Spleen (tissue), 11 donors: ENCODE measurements at regions not wholly inside any gene's neighbourhood (a gene's known extent, or its start where the extent isn't known, plus 50 kb on each side); places are given as distances from the start of the nearest gene placed in this dataset.

Experiments used
- DNase-seq: peaks from one replicate; pipeline ENCODE4 v3.0.0-alpha.2; 2020
- H3K27ac ChIP-seq, 8 donors: fragments of 200-600 bp; sonication (generic) in 7 of 8; 1 replicate in 4 of 8; 2 replicates in 4 of 8; pipeline versions ENCODE4 v1.5.0 to v1.8.0; 2016 to 2021; ENCODE audit warnings: inconsistent platforms in 4 of 8, mild to moderate bottlenecking in 4 of 8, moderate library complexity in 1 of 8
- H3K27me3 ChIP-seq, 7 donors: fragments of 200-600 bp; sonication (generic) in 6 of 7; replicated peaks in 1 of 7; 1 replicate in 4 of 7; 2 replicates in 3 of 7; pipeline versions ENCODE4 v1.5.0 to v1.8.0; 2016 to 2021; ENCODE audit warnings: inconsistent platforms in 3 of 7, mild to moderate bottlenecking in 1 of 7
- H3K36me3 ChIP-seq, 6 donors: fragments of 200-600 bp; sonication (generic) in 5 of 6; 1 replicate in 4 of 6; 2 replicates in 2 of 6; pipeline versions ENCODE4 v1.5.0 to v1.8.0; 2016 to 2021; ENCODE audit warnings: inconsistent platforms in 2 of 6
- H3K4me1 ChIP-seq, 6 donors: fragments of 200-600 bp; sonication (generic) in 5 of 6; 1 replicate in 3 of 6; 2 replicates in 3 of 6; pipeline versions ENCODE4 v1.5.0 to v1.8.0; 2016 to 2021; ENCODE audit warnings: inconsistent platforms in 3 of 6
- H3K4me3 ChIP-seq, 8 donors: fragments of 200-600 bp; sonication (generic) in 7 of 8; 1 replicate in 4 of 8; 2 replicates in 4 of 8; pipeline versions ENCODE4 v1.5.0 to v1.8.0; 2016 to 2021; ENCODE audit warnings: inconsistent platforms in 4 of 8, mild to moderate bottlenecking in 4 of 8, moderate library complexity in 2 of 8
- H3K9me3 ChIP-seq, 8 donors: fragments of 200-600 bp; sonication (generic) in 7 of 8; 1 replicate in 4 of 8; 2 replicates in 4 of 8; pipeline versions ENCODE4 v1.5.0 to v1.8.0; 2016 to 2021; ENCODE audit warnings: inconsistent platforms in 4 of 8
- CTCF ChIP-seq, 11 experiments: fragments of 200-600 bp in 7 of 11; fragments of 450-650 bp in 4 of 11; sonication (generic) in 4 of 11; IDR thresholded peaks in 8 of 11; conservative IDR thresholded peaks in 3 of 11; 1 replicate in 7 of 11; 2 replicates in 4 of 11; pipeline versions ENCODE4 v1.4.0 to v1.8.0; 2016 to 2021; ENCODE audit warnings: antibody characterized with exemption in 11 of 11, inconsistent platforms in 4 of 11, mild to moderate bottlenecking in 1 of 11
- POLR2A ChIP-seq, 3 donors: fragments of 450-650 bp; IDR thresholded peaks; one replicate each; pipeline ENCODE4 v1.5.1; 2017; ENCODE audit warnings: antibody characterized with exemption in 3 of 3, mild to moderate bottlenecking in 1 of 3
- POLR2AphosphoS5 ChIP-seq, 3 donors: sonication (generic); formaldehyde crosslinking; IDR thresholded peaks; one replicate each; pipeline ENCODE4 v1.5.1; 2017; ENCODE audit warnings: antibody characterized with exemption in 3 of 3
- WGBS, 5 donors: extraction: QIAGEN DNeasy Blood & Tissue Kit in 3 of 5; methylation state at CpG; one replicate each; pipeline versions ENCODE4 v1.1.5 to v1.1.7; 2013 to 2018; 5-methylcytosine and 5-hydroxymethylcytosine counted together
- intact Hi-C: fragments of 100-400 bp; cut with DNase I; formaldehyde crosslinking; loops from one replicate; pipeline ENCODE4 v1.15.0; 2023; ENCODE audit warnings: low total_unique reads
- donor health status: healthy with polysubstance abuse.
- donor health status: DM: no; HTN: no; CAD: no; lungs with moderate emphysema.
- donor health status: DM: no; HTN: no; CAD: no.
- donor health status: Bipolar disorder and iron deficiency.
- donor health status: healthy.
- donor health status: DM: no; HTN: no; CAD: no.
- donor health status: DM: yes; HTN: yes; CAD: no.

GRCh38 chr9:110033869-110034268 lies 174.1 kb downstream of the C9orf152 start:
- no peak overlapping the region for H3K27ac ChIP-seq

GRCh38 chr9:110036286-110036685 lies 171.7 kb downstream of the C9orf152 start:
- DNase-seq, result no peak
- H3K4me1 ChIP-seq, result peaks cover 0 to 8% (median 0%) of the 10 kb centered on the region in 6 donors
- TF ChIP-seq POLR2A (IDR thresholded peaks at IDR 0.05) (no peak), POLR2AphosphoS5 (IDR thresholded peaks at IDR 0.05) (no peak), CTCF (IDR thresholded peaks at IDR 0.05 in 8 of 11, conservative IDR thresholded peaks at IDR 0.05 in 3 of 11) (no peak)
- H3K27ac ChIP-seq, result peak overlapping the region in 6 of 8 donors; percentile 11 to 62 (median 48)
- WGBS, 5 donors, result 72 to 88% (median 80%) methylated on average over 2 of the region's 2 CpGs
- no peaks in the 10 kb centered on the region for H3K27me3 ChIP-seq
- no peaks in the 10 kb centered on the region for H3K9me3 ChIP-seq
- no peak overlapping the region for H3K4me3 ChIP-seq
- no peaks in the 10 kb centered on the region for H3K36me3 ChIP-seq
- intact Hi-C loops, result no loop called here

More at GRCh38 chr9:110033869-110034268, 174.1 kb downstream of the C9orf152 start:
- 93 to 97% (median 95%) methylated on average over 2 of the region's 2 CpGs for WGBS, 5 donors
- H3K4me1 ChIP-seq, result peaks cover 5 to 17% (median 11%) of the 10 kb centered on the region in 6 donors
- H3K4me3 ChIP-seq, result no peak overlapping the region
- TF ChIP-seq CTCF (IDR thresholded peaks at IDR 0.05 in 8 of 11, conservative IDR thresholded peaks at IDR 0.05 in 3 of 11) (no peak), POLR2A (IDR thresholded peaks at IDR 0.05) (no peak), POLR2AphosphoS5 (IDR thresholded peaks at IDR 0.05) (no peak)
- H3K9me3 ChIP-seq, result no peaks in the 10 kb centered on the region
- no peaks in the 10 kb centered on the region for H3K27me3 ChIP-seq
- no peaks in the 10 kb centered on the region for H3K36me3 ChIP-seq
- intact Hi-C loops, result no loop called here
- DNase-seq, result no peak

- no peaks in the 10 kb centered on the region for H3K27me3 ChIP-seq
- no peaks in the 10 kb centered on the region for H3K36me3 ChIP-seq
- no peak for DNase-seq
- TF ChIP-seq POLR2A (IDR thresholded peaks at IDR 0.05) (no peak), POLR2AphosphoS5 (IDR thresholded peaks at IDR 0.05) (no peak), CTCF (IDR thresholded peaks at IDR 0.05 in 8 of 11, conservative IDR thresholded peaks at IDR 0.05 in 3 of 11) (no peak)
- H3K4me1 ChIP-seq, result peaks cover 0 to 16% (median 0%) of the 10 kb centered on the region in 6 donors
- no peak overlapping the region for H3K4me3 ChIP-seq
- intact Hi-C loops, result loop anchor here (10.0 kb wide), 1 partner anchor 76 kb away; no protein-coding TSS in a partner anchor
- H3K27ac ChIP-seq, result peak overlapping the region in 6 of 8 donors; percentile 4 to 60 (median 42)
- H3K9me3 ChIP-seq, result no peaks in the 10 kb centered on the region
Observed at GRCh38 chr9:110040788-110041187, 167.2 kb downstream of the C9orf152 start.

- Histone ChIP-seq H3K4me3 (no peak overlapping the region), H3K27me3 (no peaks in the 10 kb centered on the region), H3K4me1 (peaks cover 0 to 16% (median 0%) of the 10 kb centered on the region in 6 donors), H3K36me3 (no peaks in the 10 kb centered on the region), H3K9me3 (no peaks in the 10 kb centered on the region), H3K27ac (peak overlapping the region in 6 of 8 donors; percentile 4 to 60 (median 42))
- no peak for DNase-seq
- intact Hi-C loops, result loop anchor here (10.0 kb wide), 1 partner anchor 77 kb away; no protein-coding TSS in a partner anchor
- 46 to 58% (median 56%) methylated on average over 5 of the region's 5 CpGs for WGBS, 5 donors
- TF ChIP-seq CTCF (IDR thresholded peaks at IDR 0.05 in 8 of 11, conservative IDR thresholded peaks at IDR 0.05 in 3 of 11), result no peak
- no peak for TF ChIP-seq POLR2AphosphoS5 (IDR thresholded peaks at IDR 0.05)
- no peak for TF ChIP-seq POLR2A (IDR thresholded peaks at IDR 0.05)
Observed at GRCh38 chr9:110041452-110041851, 166.5 kb downstream of the C9orf152 start.
